ENCODE measurements at regions not wholly inside any gene's neighbourhood (a gene's known extent, or its start where the extent isn't known, plus 50 kb on each side); places are given as distances from the start of the nearest gene placed in this dataset.

- Histone ChIP-seq H3K23ac (ENCODE audit: low read length in 2 of 2) (no peak overlapping the region), H4K8ac (ENCODE audit: low read length) (no peak overlapping the region), H3K18ac (ENCODE audit: low read depth in 1 of 2, low read length in 2 of 2) (no peak overlapping the region), H3K9me3 (ENCODE audit: control insufficient read depth, low read length) (no peaks in the 10 kb centered on the region), H3K36me3 (ENCODE audit: control insufficient read depth in 1 of 2, insufficient read depth in 2 of 2, low read depth in 1 of 2, low read length in 2 of 2) (no peaks in the 10 kb centered on the region), H3K4ac (ENCODE audit: low read depth in 1 of 2, low read length in 2 of 2) (no peak overlapping the region), H4K91ac (ENCODE audit: low read length) (no peak overlapping the region), H2AK5ac (ENCODE audit: low read length, severe bottlenecking) (no peak overlapping the region), H2BK120ac (ENCODE audit: low read depth, low read length) (no peak overlapping the region), H3K4me1 (ENCODE audit: control insufficient read depth, insufficient read depth, low read depth, low read length) (peaks cover 3% of the 10 kb centered on the region), H3K79me1 (replicated peaks; ENCODE audit: low read length, poor library complexity, severe bottlenecking) (no peaks in the 10 kb centered on the region), H3K4me2 (ENCODE audit: low read length, poor library complexity, severe bottlenecking) (no peak overlapping the region), H2BK5ac (ENCODE audit: low read depth, low read length, poor library complexity, severe bottlenecking) (no peak overlapping the region), H2BK12ac (ENCODE audit: low read length in 2 of 2) (no peak overlapping the region), H3K9ac (ENCODE audit: low read length) (no peak overlapping the region), H3K27me3 (ENCODE audit: control insufficient read depth in 1 of 2, insufficient read depth in 1 of 2, low read length in 2 of 2) (no peaks in the 10 kb centered on the region), H2AFZ (ENCODE audit: low read depth, low read length) (no peak overlapping the region), H3K27ac (ENCODE audit: low read length, poor library complexity, severe bottlenecking) (no peak overlapping the region), H3K14ac (ENCODE audit: low read length in 2 of 2) (no peak overlapping the region), H3K4me3 (ENCODE audit: insufficient read depth in 1 of 2, low read depth in 1 of 2, low read length in 2 of 2) (no peak overlapping the region), H2BK15ac (ENCODE audit: low read depth, poor library complexity, severe bottlenecking) (no peak overlapping the region)
- no peak for DNase-seq
- WGBS, result 100% methylated on average over 1 of the region's 1 CpG
Observed at GRCh38 chr20:11502061-11502460, 415.6 kb upstream of the BTBD3 start.

GRCh38 chr20:11502671-11503070, 415.0 kb upstream of the BTBD3 start:
- H2BK120ac ChIP-seq (ENCODE audit: low read depth, low read length), result no peak overlapping the region

GRCh38 chr20:11509776-11510175, 407.9 kb upstream of the BTBD3 start:
- H4K8ac ChIP-seq (ENCODE audit: low read length), result no peak overlapping the region
- no peak overlapping the region for H3K23ac ChIP-seq (ENCODE audit: low read length in 2 of 2)
- H3K4me3 ChIP-seq (ENCODE audit: insufficient read depth in 1 of 2, low read depth in 1 of 2, low read length in 2 of 2), result no peak overlapping the region
- no peaks in the 10 kb centered on the region for H3K79me1 ChIP-seq (replicated peaks; ENCODE audit: low read length, poor library complexity, severe bottlenecking)
- no peak overlapping the region for H2BK15ac ChIP-seq (ENCODE audit: low read depth, poor library complexity, severe bottlenecking)
- no peak overlapping the region for H3K4ac ChIP-seq (ENCODE audit: low read depth in 1 of 2, low read length in 2 of 2)
- H3K18ac ChIP-seq (ENCODE audit: low read depth in 1 of 2, low read length in 2 of 2), result no peak overlapping the region
- H2BK12ac ChIP-seq (ENCODE audit: low read length in 2 of 2), result no peak overlapping the region
- H4K91ac ChIP-seq (ENCODE audit: low read length), result no peak overlapping the region
- no peak overlapping the region for H3K4me2 ChIP-seq (ENCODE audit: low read length, poor library complexity, severe bottlenecking)
- no peaks in the 10 kb centered on the region for H3K9me3 ChIP-seq (ENCODE audit: control insufficient read depth, low read length)
- DNase-seq, result no peak
- H2BK5ac ChIP-seq (ENCODE audit: low read depth, low read length, poor library complexity, severe bottlenecking), result no peak overlapping the region
- H2AFZ ChIP-seq (ENCODE audit: low read depth, low read length), result no peak overlapping the region
- no peak overlapping the region for H2BK120ac ChIP-seq (ENCODE audit: low read depth, low read length)
- no peaks in the 10 kb centered on the region for H3K27me3 ChIP-seq (ENCODE audit: control insufficient read depth in 1 of 2, insufficient read depth in 1 of 2, low read length in 2 of 2)
- no peak overlapping the region for H3K9ac ChIP-seq (ENCODE audit: low read length)
- no peaks in the 10 kb centered on the region for H3K36me3 ChIP-seq (ENCODE audit: control insufficient read depth in 1 of 2, insufficient read depth in 2 of 2, low read depth in 1 of 2, low read length in 2 of 2)
- H2AK5ac ChIP-seq (ENCODE audit: low read length, severe bottlenecking), result no peak overlapping the region
- no peak overlapping the region for H3K27ac ChIP-seq (ENCODE audit: low read length, poor library complexity, severe bottlenecking)
- no peak overlapping the region for H3K14ac ChIP-seq (ENCODE audit: low read length in 2 of 2)
- no peaks in the 10 kb centered on the region for H3K4me1 ChIP-seq (ENCODE audit: control insufficient read depth, insufficient read depth, low read depth, low read length)

More at GRCh38 chr20:11502671-11503070, 415.0 kb upstream of the BTBD3 start:
- no peaks in the 10 kb centered on the region for H3K36me3 ChIP-seq (ENCODE audit: control insufficient read depth in 1 of 2, insufficient read depth in 2 of 2, low read depth in 1 of 2, low read length in 2 of 2)
- H3K27ac ChIP-seq (ENCODE audit: low read length, poor library complexity, severe bottlenecking), result peak overlapping the region; percentile 19
- DNase-seq, result no peak
- no peaks in the 10 kb centered on the region for H3K79me1 ChIP-seq (replicated peaks; ENCODE audit: low read length, poor library complexity, severe bottlenecking)
- H3K23ac ChIP-seq (ENCODE audit: low read length in 2 of 2), result no peak overlapping the region
- H3K4ac ChIP-seq (ENCODE audit: low read depth in 1 of 2, low read length in 2 of 2), result no peak overlapping the region
- no peak overlapping the region for H3K18ac ChIP-seq (ENCODE audit: low read depth in 1 of 2, low read length in 2 of 2)
- H3K9ac ChIP-seq (ENCODE audit: low read length), result no peak overlapping the region
- peak overlapping the region; percentile 31 for H2AK5ac ChIP-seq (ENCODE audit: low read length, severe bottlenecking)
- H3K4me2 ChIP-seq (ENCODE audit: low read length, poor library complexity, severe bottlenecking), result no peak overlapping the region
- H2BK5ac ChIP-seq (ENCODE audit: low read depth, low read length, poor library complexity, severe bottlenecking), result no peak overlapping the region
- no peak overlapping the region for H2BK12ac ChIP-seq (ENCODE audit: low read length in 2 of 2)
- H2BK15ac ChIP-seq (ENCODE audit: low read depth, poor library complexity, severe bottlenecking), result no peak overlapping the region
- no peaks in the 10 kb centered on the region for H3K9me3 ChIP-seq (ENCODE audit: control insufficient read depth, low read length)
- peaks cover 3% of the 10 kb centered on the region for H3K4me1 ChIP-seq (ENCODE audit: control insufficient read depth, insufficient read depth, low read depth, low read length)
- H3K14ac ChIP-seq (ENCODE audit: low read length in 2 of 2), result no peak overlapping the region
- no peak overlapping the region for H2AFZ ChIP-seq (ENCODE audit: low read depth, low read length)
- no peaks in the 10 kb centered on the region for H3K27me3 ChIP-seq (ENCODE audit: control insufficient read depth in 1 of 2, insufficient read depth in 1 of 2, low read length in 2 of 2)
- H4K91ac ChIP-seq (ENCODE audit: low read length), result no peak overlapping the region
- no peak overlapping the region for H4K8ac ChIP-seq (ENCODE audit: low read length)
- no peak overlapping the region for H3K4me3 ChIP-seq (ENCODE audit: insufficient read depth in 1 of 2, low read depth in 1 of 2, low read length in 2 of 2)

GRCh38 chr20:11511821-11512220, 405.9 kb upstream of the BTBD3 start:
- no peak overlapping the region for H3K9ac ChIP-seq (ENCODE audit: low read length)
- H2AFZ ChIP-seq (ENCODE audit: low read depth, low read length), result no peak overlapping the region
- no peak overlapping the region for H3K4me3 ChIP-seq (ENCODE audit: insufficient read depth in 1 of 2, low read depth in 1 of 2, low read length in 2 of 2)
- H3K27me3 ChIP-seq (ENCODE audit: control insufficient read depth in 1 of 2, insufficient read depth in 1 of 2, low read length in 2 of 2), result no peaks in the 10 kb centered on the region
- no peaks in the 10 kb centered on the region for H3K36me3 ChIP-seq (ENCODE audit: control insufficient read depth in 1 of 2, insufficient read depth in 2 of 2, low read depth in 1 of 2, low read length in 2 of 2)
- H3K4me2 ChIP-seq (ENCODE audit: low read length, poor library complexity, severe bottlenecking), result no peak overlapping the region
- H2BK120ac ChIP-seq (ENCODE audit: low read depth, low read length), result no peak overlapping the region
- no peak for DNase-seq
- no peak overlapping the region for H2AK5ac ChIP-seq (ENCODE audit: low read length, severe bottlenecking)
- no peaks in the 10 kb centered on the region for H3K9me3 ChIP-seq (ENCODE audit: control insufficient read depth, low read length)
- H3K18ac ChIP-seq (ENCODE audit: low read depth in 1 of 2, low read length in 2 of 2), result no peak overlapping the region
- H3K14ac ChIP-seq (ENCODE audit: low read length in 2 of 2), result no peak overlapping the region
- no peak overlapping the region for H3K23ac ChIP-seq (ENCODE audit: low read length in 2 of 2)
- no peak overlapping the region for H3K4ac ChIP-seq (ENCODE audit: low read depth in 1 of 2, low read length in 2 of 2)
- no peak overlapping the region for H3K27ac ChIP-seq (ENCODE audit: low read length, poor library complexity, severe bottlenecking)
- no peaks in the 10 kb centered on the region for H3K4me1 ChIP-seq (ENCODE audit: control insufficient read depth, insufficient read depth, low read depth, low read length)
- H2BK12ac ChIP-seq (ENCODE audit: low read length in 2 of 2), result no peak overlapping the region
- H4K91ac ChIP-seq (ENCODE audit: low read length), result no peak overlapping the region
- no peak overlapping the region for H2BK5ac ChIP-seq (ENCODE audit: low read depth, low read length, poor library complexity, severe bottlenecking)
- 79% methylated on average over 5 of the region's 5 CpGs for WGBS
- no peaks in the 10 kb centered on the region for H3K79me1 ChIP-seq (replicated peaks; ENCODE audit: low read length, poor library complexity, severe bottlenecking)
- H2BK15ac ChIP-seq (ENCODE audit: low read depth, poor library complexity, severe bottlenecking), result no peak overlapping the region
- no peak overlapping the region for H4K8ac ChIP-seq (ENCODE audit: low read length)

Data from mesenchymal stem cell (in vitro differentiated cells and primary cell).